Muscle of arm (tissue), 1 donor: ENCODE measurements at regions not wholly inside any gene's neighbourhood (a gene's known extent, or its start where the extent isn't known, plus 50 kb on each side); places are given as distances from the start of the nearest gene placed in this dataset.
"Not testable (repeated sequence)": the region's sequence is repeated elsewhere in the genome, so short reads cannot be mapped to it uniquely, and the experiment has no call there.

Source experiments
- DNase-seq: peaks from one replicate; pipeline ENCODE4 v3.0.0-alpha.2; 2013

DNA sequence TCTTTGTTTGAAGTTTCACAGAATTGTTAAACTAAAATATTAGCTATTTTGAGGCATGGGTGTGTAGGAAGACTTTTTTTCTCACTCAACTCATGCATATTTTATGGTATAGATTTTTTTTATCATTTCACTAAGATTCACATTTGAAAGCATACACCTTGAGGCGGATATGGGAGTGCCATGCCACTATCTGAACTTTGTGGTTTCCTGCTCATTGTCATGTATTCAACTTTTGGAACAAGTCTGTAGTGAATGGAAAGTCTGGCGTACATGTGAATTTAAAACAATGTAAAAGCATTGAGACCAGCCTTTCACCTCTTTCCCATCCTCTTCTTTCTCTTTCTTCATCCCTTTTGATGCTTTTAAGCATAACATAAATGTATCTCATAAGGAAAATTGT lies 147.9 kb downstream of the TPBG start:
- no peak for DNase-seq

DNA sequence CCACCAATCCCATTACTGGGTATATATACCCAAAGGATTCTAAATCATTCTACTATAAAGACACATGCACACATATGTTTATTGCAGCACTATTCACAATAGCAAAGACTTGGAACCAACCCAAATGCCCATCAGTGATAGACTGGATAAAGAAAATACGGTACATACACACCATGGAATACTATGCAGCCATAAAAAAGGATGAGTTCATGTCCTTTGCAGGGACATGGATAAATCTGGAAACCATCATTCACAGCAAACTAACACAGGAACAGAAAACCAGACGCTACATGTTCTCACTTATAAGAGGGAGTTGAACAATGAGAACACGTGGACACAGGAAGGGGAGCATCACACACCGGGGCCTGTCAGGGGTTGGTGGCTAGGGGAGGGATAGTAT lies 154.3 kb downstream of the TPBG start:
- DNase-seq: not testable (repeated sequence)

DNA sequence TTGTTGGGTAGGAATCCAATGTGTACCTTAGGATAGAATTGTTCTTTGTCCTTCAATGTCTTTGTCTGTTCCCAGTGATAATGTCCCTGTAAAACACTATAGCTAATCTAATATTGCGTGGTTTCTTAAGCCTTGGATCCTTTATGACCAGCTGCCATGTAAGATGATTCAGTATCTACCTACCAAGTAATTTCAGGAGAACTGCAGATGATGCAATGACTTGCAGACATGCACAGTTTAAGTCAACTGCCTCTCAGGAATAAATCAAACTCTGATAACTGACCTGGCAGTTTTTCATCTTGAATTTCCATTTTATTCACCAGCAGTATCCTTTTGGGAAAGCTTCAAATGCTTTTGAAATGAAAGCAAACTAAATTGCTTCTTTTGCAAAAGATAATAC lies 157.8 kb downstream of the TPBG start:
- DNase-seq: no peak

DNA sequence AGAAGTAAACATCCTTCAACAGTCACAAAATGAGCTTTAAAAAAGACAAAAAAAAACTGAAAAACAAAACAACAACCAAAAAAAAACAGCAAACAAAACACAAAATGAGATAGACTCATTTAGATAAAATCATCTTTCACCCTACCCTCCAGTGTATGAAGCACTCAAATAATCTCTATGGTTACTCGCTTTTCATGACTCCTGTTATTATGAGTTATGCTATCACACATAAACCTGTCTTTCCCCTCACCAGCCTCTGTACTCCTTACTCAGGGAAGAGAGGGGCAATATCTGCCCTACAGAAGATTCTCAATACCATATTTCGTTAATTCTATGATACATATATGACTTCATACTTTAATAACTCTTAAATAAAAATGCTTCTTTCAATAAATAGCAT lies 158.2 kb downstream of the TPBG start:
- DNase-seq: no peak

DNA sequence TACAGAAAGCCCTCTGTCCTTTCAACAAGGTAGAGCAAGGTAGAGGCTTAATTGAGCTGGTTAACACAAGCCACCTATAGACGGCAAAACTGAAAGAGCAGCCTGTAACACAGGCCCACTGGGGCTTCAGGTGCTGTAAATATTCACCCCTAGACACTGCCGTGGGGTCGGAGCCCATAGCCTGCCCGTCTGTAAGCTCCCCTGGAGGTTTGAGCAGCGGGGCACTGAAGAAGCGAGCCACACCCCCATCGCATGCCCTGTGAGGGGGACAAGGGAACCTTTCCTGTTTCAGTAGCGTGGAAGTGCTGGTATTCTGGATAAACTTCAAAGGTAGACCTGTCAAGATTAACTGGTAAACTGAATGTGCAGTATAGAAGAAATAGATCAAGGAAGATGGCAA lies 160.4 kb downstream of the TPBG start:
- DNase-seq: no peak

DNA sequence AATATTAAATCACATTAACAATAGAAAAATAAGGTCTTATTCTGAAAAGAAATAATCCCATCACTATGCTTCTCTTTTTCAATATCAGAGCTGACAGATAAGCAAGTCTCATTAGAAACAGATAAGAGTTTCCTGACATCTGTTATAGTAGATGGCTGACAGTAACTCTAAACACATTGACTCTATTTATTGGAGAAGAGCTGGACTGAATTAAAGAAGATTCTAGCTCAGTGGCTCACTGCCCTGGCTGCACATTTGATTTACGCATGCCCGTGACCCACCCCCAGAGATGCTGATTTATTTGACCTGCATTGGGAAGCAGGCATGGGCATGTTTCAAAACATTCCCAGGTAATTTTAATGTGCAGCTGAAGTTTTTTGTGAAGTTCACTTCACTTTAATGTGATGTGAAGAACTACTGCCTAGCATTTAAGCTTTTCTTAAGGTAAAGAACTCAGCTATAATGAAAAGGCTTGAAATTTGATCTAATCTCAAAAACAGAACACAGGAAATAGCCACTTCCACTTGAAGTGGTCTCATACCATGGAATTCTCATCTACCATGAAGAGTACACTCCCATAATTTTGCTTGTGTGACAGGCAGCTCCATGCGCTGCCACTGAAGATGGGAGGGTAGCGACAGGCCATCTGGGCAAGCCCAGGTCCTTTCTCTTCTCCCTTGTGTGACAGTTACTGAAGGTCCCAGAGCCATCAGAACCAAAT lies 162.3 kb downstream of the TPBG start:
- no peak for DNase-seq

DNA sequence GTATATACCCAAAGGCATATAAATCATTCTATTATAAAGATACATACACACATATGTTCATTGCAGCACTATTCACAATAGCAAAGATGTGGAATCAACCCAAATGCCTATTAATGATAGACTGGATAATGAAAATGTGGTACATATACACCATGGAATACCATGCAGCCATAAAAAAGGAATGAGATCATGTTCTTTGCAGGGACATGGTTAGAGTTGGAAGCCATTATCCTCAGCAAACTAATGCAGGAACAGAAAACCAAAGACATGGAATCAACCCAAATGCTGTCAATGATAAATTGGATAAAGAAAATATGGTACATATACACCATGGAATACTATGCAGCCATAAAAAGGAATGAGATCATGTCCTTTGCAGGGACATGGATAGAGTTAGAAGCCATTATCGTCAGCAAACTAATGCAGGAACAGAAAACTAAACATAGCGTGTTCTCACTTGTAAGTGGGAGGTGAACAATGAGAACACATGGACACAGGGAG lies 166.4 kb downstream of the TPBG start:
- DNase-seq: not testable (repeated sequence)

DNA sequence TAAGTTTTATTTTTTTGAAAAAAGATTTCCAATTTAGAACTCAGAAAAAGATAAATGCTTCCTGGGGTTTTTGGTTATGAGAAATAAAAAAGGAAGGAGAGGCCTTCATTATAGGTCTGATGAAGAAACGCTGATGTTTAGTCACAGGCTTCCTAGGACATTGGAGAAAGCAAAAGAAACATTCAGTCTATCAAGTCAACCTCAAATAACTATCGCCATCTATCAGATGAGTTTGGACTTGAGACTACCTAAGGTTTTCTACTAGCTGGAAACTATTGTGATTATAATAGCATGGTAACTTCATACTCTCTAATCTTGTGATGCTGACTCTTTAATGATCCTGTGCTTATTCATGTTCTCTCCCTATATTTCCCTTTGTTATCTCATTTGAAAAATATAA lies 171.3 kb downstream of the TPBG start:
- DNase-seq: no peak

DNA sequence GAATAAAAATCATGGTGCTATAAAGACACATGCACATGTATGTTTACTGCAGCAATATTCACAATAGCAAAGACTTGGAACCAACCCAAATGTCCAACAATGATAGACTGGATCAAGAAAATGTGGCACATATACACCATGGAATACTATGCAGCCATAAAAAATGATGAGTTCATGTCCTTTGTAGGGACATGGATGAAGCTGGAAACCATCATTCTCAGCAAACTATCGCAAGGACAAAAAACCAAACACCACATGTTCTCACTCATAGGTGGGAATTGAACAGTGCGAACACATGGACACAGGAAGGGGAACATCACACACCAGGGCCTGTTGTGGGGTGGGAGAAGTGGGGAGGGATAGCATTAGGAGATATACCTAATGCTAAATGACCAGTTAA lies 185.9 kb downstream of the TPBG start:
- DNase-seq: not testable (repeated sequence)

DNA sequence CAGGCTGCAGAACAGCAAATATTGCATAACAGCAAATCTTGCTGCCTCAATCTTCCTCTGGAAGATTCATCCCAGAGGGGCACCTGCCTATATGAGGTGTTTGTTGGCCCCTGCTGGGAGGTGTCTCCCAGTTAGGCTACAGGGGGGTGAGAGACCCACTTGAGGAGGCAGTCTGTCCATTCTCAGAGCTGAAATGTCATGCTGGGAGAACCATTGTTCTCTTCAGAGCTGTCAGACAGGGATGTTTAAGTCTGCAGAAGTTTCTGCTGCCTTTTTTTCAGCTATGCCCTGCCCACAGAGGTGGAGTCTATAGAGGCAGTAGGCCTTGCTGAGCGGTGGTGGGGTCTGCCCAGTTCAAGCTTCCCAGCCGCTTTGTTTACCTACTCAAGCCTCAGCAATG lies 187.7 kb downstream of the TPBG start:
- not testable (repeated sequence) for DNase-seq

DNA sequence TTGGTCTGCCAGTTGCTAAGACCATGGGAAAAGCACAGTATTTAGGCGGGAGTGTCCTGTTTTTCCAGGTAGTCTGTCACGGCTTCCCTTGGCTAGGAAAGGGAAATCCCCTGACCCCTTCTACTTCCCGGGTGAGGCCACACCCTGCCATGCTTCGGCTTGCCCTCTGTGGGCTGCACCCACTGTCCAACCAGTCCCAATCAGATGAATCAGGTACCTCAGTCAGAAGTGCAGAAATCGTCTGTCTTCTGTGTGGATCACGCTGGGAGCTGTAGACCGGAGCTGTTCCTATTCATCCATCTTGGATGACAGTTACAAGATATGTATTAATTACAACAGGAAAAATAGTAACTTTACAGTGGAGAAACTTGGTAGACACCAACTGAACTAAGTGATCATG lies 188.2 kb downstream of the TPBG start:
- no peak for DNase-seq

DNA sequence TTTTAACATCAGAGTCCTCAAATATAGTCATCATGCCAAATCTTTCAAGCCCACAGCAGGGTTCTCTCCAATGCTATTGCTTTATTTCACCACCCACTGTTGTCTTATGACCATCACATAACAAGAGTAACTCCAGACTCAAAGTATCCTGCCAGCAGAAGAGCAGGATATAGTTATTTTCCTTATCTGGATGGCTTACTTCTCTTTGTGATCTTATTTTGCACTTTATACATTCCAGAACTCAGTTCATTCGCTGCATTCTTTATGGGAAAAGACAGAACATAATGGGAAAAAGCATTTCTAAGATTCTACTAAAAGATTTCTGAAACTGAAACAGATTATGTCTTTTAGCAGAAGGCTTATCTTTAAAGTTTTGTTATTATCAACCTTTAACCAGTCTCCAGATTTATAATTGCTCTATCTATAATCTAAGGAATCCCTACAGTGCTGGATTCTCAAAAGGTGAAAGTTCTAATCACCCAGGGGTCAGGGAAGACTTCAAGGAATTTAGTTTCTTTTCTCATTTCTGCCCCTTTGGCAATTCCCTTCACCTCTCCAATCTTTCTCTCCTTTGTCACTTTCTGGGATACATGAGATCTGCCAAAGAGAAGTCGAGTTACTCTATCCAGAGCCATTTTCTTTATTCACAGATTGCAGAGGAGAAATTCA lies 190.4 kb downstream of the TPBG start:
- no peak for DNase-seq

DNA sequence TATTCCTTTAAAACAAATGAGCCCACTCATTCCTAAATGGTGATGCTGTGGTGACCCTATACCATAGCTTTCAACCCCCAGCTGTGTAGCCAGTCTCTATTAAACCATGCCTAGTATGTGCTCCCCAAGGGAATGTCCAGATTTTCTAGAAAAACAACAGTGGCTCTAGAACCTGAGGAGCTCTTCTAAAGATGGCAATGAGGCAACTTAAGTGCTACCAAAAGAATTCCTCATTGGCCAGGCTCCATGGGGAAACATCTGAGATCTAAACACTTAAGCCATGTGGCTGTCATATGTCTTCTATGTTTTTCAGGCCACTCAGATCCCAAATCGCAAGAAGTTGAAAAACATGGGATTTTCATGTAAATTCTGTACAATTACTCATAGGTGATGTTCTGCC lies 191.0 kb downstream of the TPBG start:
- no peak for DNase-seq

DNA sequence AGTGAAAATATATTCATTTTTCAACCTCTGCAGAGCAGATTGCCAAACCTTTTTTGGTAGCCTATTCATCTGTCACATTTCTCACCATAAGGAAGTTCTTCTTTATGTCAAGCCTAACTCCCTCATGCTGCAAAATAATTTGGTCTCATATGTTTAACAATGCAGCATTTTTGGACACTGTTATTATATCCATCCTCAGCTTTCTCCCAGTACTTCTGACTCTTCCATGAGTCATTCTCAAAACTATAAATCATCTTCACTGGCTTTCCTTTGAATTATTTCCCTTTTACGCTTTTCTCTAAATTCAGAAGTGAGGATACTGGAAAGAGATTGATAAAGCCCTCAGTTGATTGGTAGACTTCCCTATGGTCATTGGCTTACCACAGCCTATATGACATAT lies 192.2 kb downstream of the TPBG start:
- DNase-seq: no peak

DNA sequence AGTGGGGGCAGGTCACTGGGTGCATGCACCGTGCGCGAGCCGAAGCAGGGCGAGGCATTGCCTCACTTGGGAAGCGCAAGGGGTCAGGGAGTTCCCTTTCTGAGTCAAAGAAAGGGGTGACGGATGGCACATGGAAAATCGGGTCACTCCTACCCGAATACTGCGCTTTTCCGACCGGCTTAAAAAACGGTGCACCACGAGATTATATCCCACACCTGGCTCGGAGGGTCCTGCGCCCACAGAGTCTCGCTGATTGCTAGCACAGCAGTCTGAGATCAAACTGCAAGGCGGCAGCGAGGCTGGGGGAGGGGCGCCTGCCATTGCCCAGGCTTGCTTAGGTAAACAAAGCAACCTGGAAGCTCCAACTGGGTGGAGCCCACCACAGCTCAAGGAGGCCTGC lies 194.9 kb downstream of the TPBG start:
- not testable (repeated sequence) for DNase-seq

DNA sequence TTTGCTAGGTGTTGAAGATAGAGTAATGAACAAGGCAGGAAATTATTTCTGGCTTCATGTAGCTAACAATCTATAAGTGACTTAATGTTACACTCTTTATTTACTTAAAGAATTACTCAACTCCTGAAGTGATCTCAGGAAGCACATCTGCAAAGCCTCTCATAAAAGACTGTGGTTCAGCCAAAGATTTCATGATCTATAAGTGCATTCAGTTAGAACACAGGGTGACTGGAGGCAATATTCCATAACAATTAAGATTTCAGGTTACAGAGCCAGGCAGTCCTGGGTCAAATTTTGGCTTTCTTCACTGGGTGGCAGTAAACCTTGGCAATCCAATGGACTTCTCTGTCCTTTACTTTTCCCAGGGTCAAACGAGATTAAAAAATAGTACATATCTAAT lies 204.0 kb downstream of the TPBG start:
- no peak for DNase-seq

DNA sequence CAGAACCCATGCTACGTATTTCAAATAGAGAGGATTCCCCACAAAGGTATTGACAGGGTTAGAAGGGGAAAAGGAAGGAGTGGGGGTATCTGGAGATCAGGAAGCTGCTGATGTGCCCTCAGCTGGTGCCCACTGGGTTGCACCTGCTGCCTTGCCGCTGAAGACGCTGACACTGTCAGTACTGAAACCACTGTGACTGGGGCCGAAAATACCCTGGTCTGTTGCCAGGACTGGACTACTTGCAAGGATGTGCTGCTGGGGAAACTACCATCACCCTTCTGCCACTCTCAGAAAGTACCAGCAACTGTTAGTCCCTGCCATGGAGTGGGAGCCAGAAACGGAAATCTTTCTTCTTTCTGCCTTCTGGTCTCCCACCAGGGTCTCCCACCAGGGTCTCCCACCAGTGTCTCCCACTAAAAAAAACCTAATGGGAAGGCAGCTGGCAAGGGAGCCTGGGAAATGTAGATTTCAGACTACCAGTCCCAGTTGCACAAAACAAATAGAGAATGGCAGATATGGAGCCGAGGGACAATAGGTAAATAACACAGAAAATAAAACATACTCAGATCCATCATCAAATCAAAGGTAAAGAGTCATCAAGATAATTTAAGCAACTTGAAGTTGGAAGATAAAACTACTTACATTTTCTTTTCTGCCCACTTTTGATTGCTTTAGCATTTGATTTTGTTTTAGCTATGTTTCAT lies 204.8 kb downstream of the TPBG start:
- DNase-seq: no peak

DNA sequence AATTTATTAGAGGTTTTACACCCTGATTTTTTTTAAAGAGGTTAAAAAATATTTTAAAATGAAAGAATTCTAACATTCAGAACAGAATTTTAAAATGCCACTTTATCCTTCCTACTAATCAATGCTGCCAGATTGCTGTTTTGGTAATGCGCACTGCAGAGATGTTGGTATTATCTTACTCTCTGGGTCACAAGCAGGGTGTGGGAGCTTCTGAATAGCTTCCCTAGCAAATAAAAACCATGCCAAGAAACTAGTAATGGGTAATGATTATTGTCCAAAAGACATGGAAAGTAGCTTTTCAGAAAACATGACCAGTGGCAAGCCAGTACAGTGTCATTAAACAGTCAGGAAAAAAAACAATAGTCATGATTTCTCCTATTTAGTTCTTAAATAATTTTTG lies 205.4 kb downstream of the TPBG start:
- no peak for DNase-seq

DNA sequence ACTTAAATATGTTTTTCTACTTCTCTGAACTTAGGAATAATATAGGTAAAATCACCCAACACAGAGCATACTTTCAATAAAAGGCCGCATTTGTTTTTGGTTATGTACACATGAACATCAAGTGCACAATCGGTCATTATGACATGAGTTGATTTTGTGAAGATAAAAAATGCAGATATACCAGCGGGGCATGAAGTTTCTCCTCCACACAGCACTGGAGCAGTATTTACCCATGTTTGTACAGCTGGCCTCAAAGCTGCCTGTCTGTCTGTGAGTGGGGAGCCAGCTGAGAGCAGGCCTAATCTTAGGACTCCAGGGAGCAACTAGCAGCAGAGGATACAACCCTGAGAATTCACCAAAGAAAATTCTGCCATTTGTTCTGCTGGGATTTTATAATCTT lies 206.5 kb downstream of the TPBG start:
- DNase-seq: no peak

DNA sequence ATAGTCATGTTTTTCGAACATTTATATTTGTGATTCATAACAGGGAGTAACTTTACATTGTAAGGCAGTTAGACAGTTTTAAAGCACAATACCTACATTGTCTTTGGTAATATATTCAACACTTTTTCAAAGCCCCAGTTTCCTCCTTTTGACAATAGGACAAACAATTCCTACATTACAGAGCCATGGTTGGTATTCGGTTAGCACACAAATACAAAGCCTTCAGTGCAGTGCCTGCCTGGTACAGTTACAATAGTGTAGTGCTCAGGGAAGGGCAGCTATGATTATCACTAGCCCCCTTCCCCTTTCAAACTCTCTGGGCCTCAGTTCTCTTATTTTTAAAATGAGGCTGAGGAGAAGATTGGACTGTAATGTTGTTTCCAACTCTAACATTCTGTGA lies 207.8 kb downstream of the TPBG start:
- no peak for DNase-seq

DNA sequence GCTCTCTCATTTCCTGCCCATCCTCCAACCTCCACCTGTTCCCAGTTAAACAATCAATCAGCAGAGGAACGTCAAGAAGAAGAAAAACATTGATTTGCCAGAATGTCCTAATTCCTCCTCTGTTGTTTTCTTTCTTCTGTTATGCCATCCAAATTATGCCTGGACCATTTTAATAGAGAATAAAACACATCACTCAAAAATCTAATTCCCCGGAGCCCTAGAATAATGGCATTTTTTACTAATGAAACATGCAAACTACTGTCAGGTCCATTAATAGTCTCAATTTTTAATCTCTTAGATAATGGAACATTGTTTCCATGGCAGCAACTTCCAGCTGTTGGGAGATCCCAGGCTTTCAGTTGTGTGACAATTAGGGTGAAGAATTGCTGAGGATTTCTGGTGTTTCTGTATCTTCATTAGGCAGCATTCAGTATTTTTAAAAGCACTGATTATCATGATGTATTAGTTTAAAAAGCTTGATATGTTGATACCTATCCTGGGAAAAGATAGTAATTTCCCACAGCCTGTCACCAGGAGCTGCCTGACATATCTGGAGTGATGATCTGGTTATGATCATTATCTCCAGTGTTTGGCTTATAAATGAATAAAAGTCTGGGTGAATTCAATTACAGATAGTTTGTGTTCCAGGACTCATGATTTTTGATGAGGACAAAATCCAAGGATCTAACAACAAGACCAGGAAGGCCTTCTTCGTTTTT lies 209.8 kb downstream of the TPBG start:
- no peak for DNase-seq

DNA sequence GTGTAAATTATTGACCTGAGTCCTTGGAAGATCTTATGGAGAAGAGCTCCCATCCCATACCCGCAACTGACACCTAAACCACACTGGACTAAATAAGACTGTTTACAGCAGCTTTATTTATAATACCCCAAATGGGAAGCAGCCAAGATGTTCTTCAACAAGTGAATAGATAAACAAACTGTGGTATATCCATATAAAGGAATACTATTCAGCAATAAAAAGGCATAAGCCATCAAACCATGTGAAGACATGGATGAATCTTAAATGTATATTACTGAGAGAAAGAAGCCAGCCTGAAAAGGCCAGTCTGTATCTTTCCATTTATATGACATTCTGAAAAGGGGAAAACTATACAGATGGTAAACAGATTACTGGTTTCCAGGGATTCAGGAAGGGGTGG lies 212.7 kb downstream of the TPBG start:
- no peak for DNase-seq
